ENCODE measurements at regions not wholly inside any gene's neighbourhood (a gene's known extent, or its start where the extent isn't known, plus 50 kb on each side); places are given as distances from the start of the nearest gene placed in this dataset.
"Not testable (repeated sequence)": the region's sequence is repeated elsewhere in the genome, so short reads cannot be mapped to it uniquely, and the experiment has no call there.

DNA sequence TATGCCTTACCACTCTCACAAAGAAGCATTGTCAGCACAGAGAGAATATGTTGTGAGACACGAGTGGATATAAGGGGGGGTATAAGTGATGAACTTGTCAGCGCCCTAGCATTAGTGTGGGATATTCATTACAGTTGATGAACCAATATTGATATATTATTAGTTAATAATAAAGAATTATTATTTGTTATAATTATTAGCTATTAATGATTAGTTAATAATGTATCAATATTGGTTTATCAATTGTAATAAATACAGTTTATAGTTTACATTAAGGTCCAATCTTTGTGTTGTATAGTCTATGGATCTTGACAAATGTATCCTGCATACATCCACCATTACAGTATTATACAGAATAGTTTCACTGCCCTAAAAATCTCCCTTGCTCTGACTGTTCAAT is 120.2 kb upstream of the NCAM2 start:
- DNase-seq = no peak

DNA sequence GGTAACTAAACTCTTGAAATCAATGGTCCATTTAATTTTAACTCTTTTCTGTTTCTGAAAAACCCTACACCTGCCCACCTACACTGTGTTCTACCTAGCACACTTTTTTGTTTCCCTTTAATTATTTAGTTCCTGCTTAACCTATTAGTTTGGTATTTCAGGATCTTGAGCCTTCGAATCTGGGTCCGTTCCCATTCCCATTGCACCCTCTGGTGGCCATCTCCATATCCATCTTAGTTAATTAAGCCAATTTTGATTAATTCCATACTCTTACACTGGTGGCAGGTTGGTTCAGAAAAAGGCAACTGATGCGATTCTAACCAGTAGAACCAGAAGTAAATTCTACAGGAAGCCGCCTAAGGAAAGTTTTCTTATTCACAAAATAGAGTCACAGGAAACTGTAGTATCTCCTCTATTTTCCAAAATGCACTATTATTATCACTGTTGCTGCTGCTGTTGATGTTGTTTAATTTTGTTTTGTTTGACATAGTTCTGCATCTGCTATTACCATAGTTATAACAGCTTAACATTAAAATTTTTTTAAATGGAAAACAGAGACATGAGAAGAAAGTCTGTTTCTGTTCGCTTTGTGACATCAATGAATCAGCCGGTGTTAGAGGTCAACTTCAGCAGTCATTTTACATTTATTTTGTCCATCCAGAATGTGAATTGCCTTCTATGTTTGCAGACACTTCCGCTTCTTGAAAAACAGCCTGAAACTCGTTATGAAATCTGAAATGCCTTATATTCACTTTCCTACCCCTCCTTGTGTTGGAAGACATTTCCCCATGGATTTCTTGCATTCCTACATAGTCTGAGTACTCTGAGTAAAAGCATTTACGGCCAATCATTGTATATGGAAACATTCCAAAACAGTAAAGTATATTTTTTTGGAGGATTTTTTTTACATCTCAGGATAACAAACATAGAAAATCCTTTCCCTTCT is 115.5 kb upstream of the NCAM2 start:
- DNase-seq = peak; percentile 4 to 51

DNA sequence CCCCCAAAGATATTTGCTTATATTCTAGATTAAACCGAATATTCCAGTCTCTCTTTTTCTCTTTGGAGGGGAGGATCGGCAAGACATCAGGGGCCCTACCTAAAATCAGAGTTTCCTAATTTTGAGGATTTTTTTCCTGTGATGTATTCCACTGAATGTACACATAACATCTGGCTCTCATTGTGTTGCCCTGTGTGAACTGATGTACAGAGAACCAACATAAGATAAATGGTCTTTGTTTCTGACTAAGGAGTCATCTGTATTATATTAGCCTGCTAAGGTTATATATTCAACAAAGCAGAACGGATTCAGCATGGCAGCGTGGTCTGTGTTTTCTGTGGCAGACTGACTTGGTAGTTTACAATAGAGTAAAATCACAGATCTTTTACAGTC is 114.8 kb upstream of the NCAM2 start:
- no peak for DNase-seq

DNA sequence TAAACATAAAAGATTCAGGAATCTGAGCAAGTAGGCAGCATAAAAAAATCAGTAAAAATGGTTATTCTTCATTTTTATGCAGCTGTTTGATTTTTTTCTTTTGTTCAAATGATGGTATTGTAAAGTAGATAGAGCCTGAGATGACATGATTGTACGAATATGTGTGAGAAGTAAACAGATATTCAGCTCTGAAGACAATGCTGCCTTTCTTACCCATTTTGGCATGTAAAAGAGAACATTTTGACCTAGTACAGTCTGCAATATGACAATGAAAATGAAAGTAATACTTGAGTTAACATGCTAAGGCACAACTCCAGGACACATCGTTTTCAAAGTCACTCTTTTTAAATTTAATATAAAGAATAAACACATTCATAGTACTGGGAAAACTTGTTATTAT is 95.7 kb upstream of the NCAM2 start:
- DNase-seq = no peak

DNA sequence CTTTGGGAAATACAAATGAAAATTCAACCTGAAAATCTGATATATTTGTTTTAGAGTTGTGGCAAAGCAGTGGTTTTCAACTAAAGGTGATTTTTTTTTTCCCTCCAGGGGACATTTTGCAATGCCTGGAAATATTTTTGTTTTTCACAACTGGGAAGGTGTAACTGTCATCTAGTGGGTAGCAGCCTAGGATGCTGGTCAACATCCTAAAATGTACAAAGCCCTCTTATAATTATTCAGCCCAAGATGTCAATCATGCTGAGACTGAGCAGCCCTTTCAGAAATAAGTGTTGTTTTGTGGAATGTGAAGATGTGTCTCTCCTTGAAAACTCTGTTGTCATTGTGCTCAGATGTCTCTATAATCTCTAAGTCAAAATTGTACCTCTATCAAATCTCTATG is 95.2 kb upstream of the NCAM2 start:
- DNase-seq = no peak

DNA sequence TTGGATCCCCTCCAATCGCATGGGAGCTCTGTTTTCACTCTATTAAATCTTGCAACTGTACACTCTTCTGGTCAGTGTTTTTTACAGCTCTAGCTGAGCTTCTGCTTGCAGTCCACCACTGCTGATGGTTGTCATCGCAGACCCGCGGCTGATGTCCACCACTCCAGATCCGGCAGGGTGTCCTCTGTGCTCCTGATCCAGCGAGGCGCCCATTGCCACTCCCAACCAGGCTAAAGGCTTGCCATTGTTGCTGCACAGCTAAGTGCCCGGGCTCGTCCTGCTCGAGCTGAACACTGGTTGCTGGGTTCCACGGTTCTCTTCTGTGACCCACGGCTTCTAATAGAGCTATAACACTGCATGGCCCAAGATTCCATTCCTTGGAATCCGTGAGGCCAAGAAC is 70.7 kb upstream of the NCAM2 start:
- not testable (repeated sequence) for DNase-seq

DNA sequence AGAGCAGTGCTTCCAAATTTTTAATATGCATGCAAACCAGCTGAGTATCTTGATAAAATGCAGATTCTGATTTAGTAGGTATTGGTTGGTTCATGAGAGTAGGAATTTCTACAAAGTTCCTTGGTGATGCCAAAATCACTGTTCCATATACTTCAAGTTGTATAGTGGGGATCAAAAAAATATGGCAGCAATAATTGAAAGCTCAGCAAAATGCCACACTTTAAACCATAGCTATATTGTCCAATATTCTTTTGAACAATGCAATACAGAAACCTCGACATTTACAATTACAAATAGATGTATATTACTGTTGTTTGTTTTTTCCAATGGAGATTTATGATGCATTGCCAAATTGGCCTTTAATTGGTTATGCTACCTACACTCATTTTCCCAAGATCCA is 55.7 kb upstream of the NCAM2 start:
- no peak for DNase-seq

DNA sequence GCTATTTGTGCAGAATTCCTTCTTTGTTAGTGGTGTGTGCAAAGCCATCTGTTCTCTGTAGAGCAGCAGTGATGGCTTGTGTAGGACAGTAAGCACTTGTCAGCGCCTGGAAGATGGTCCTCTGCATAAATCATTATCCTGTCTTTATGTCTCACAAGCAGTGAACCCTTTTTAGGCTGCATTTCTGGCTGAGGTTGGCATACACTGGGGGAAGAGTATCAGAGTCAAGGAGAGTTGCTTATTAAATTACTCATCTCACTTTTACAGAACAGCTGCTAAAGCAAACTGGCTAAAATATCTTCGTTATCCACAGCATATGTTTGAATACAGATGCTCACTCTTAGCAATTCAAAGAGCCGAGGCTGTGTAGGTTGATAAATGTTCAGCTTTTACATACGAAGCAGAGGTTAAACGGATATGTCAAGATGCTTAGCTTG is 54.6 kb upstream of the NCAM2 start:
- no peak for DNase-seq

DNA sequence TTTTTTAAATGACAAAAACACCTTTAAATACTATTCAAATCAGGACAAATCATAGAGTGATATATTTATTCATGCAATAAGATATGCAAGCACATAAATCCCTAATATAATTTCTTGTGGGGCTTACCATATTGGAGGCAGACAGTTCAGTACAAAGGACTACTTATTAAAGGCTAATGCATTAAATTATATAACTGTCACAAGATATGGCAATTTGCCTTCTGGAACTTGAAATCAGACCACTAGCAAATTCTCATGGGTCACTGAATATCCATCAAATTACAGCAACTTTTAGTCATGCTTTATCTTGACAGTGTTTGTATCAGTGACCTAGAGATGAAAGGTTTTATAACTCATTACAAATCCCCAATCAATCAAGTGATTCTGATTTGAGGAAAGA is 54.1 kb upstream of the NCAM2 start:
- DNase-seq = no peak

DNA sequence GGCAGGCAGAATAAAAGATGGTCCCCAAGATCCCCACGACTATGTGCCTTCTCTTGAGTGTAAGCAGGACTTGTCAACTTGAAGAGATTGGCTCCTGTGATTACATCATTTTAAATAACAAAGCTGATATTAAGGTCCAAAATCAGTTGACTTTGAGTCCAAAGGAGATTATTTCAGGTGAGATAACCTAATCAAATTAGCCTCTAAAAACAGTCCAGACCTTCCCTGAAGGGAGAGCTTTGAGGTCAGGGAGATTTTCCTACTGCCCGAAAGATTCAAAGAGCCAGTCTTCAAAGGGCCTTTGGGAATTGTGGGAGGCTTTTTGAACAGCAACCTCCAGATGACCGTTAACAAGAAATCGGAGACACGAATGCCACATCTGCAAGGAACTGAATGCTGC is 51.5 kb upstream of the NCAM2 start:
- DNase-seq = no peak
